CD14-positive monocyte (primary cell): ENCODE measurements at regions not wholly inside any gene's neighbourhood (a gene's known extent, or its start where the extent isn't known, plus 50 kb on each side); places are given as distances from the start of the nearest gene placed in this dataset.

Source experiments
- DNase-seq, 3 donors: peaks; one replicate each; pipeline ENCODE4 v3.0.0-alpha.2; 2011 to 2022
- H2AFZ ChIP-seq: 2 replicates; pipeline ENCODE4 v1.6.0; 2012; ENCODE audit warnings: mild to moderate bottlenecking, low read depth, low read length, inconsistent platforms; ENCODE audit not compliant: insufficient read depth, poor library complexity, severe bottlenecking
- H3K27ac ChIP-seq, 2 donors: 1 replicate in 1 of 2; 2 replicates in 1 of 2; pipeline ENCODE4 v1.5.1; 2012 to 2013; ENCODE audit warnings: low read length in 2 of 2, control low read depth in 1 of 2, inconsistent platforms in 1 of 2, low read depth in 1 of 2, mild to moderate bottlenecking in 1 of 2
- H3K27me3 ChIP-seq, 2 donors: one replicate each; pipeline versions ENCODE4 v1.6.0 to v1.6.1; 2011 to 2013; ENCODE audit warnings: low read length in 2 of 2; ENCODE audit not compliant: control insufficient read depth in 2 of 2, insufficient read depth in 2 of 2
- H3K36me3 ChIP-seq, 2 donors: replicated peaks in 1 of 2; 1 replicate in 1 of 2; 2 replicates in 1 of 2; pipeline versions ENCODE4 v1.5.1 to v1.6.1; 2012 to 2013; ENCODE audit warnings: low read length in 2 of 2, control low read depth in 1 of 2, inconsistent platforms in 1 of 2, mild to moderate bottlenecking in 1 of 2; ENCODE audit not compliant: insufficient read depth in 2 of 2, control insufficient read depth in 1 of 2
- H3K4me1 ChIP-seq, 2 donors: 1 replicate in 1 of 2; 2 replicates in 1 of 2; pipeline versions ENCODE4 v1.5.1 to v1.6.1; 2012 to 2013; ENCODE audit warnings: low read length in 2 of 2, control low read depth in 1 of 2, inconsistent platforms in 1 of 2, mild to moderate bottlenecking in 1 of 2, moderate library complexity in 1 of 2; ENCODE audit not compliant: insufficient read depth in 2 of 2, control insufficient read depth in 1 of 2
- H3K4me2 ChIP-seq: replicated peaks from 2 replicates; pipeline ENCODE3; 2012; ENCODE audit warnings: low read length, moderate library complexity, mild to moderate bottlenecking; ENCODE audit not compliant: poor library complexity, severe bottlenecking; ENCODE audit errors: extremely low read depth
- H3K4me3 ChIP-seq, 3 experiments: fragments of 200-600 bp in 1 of 3; sonication (generic) in 1 of 3; replicated peaks in 1 of 3; 1 replicate in 2 of 3; 2 replicates in 1 of 3; pipeline ENCODE4 v1.5.1; 2011 to 2013; ENCODE audit warnings: low read length in 3 of 3, mild to moderate bottlenecking in 3 of 3, control low read depth in 2 of 3, low read depth in 2 of 3, inconsistent platforms in 1 of 3, moderate library complexity in 1 of 3
- H3K79me2 ChIP-seq: 2 replicates; pipeline ENCODE4 v1.6.0; 2012; ENCODE audit warnings: mild to moderate bottlenecking, control low read depth, inconsistent platforms, low read length, moderate library complexity; ENCODE audit not compliant: insufficient read depth
- H3K9ac ChIP-seq: 2 replicates; pipeline ENCODE4 v1.6.0; 2017; ENCODE audit warnings: low read length, mild to moderate bottlenecking; ENCODE audit not compliant: insufficient read depth, poor library complexity, severe bottlenecking
- H3K9me3 ChIP-seq, 2 donors: replicated peaks in 1 of 2; 1 replicate in 1 of 2; 2 replicates in 1 of 2; pipeline versions ENCODE4 v1.5.1 to v1.6.1; 2012 to 2013; ENCODE audit warnings: low read length in 2 of 2, control low read depth in 1 of 2; ENCODE audit not compliant: control insufficient read depth in 1 of 2, insufficient read depth in 1 of 2
- H4K20me1 ChIP-seq: 2 replicates; pipeline ENCODE4 v1.6.0; 2012; ENCODE audit warnings: mild to moderate bottlenecking, low read length, control low read depth, moderate library complexity; ENCODE audit not compliant: insufficient read depth
- H3K27ac Mint-ChIP-seq, 7 donors: one replicate each; pipeline ENCODE4 v1.8.0; 2020; ENCODE audit warnings: mild to moderate bottlenecking in 7 of 7, mixed read lengths in 7 of 7, moderate library complexity in 6 of 7, inconsistent platforms in 2 of 7
- H3K27me3 Mint-ChIP-seq, 3 donors: one replicate each; pipeline ENCODE4 v1.8.0; 2021 to 2022; ENCODE audit warnings: low read depth in 3 of 3, mild to moderate bottlenecking in 3 of 3, mixed read lengths in 3 of 3, moderate library complexity in 3 of 3, inconsistent platforms in 1 of 3
- H3K36me3 Mint-ChIP-seq, 2 donors: one replicate each; pipeline ENCODE4 v1.8.0; 2020; ENCODE audit warnings: mixed read lengths in 2 of 2, inconsistent platforms in 1 of 2, mild to moderate bottlenecking in 1 of 2
- H3K4me1 Mint-ChIP-seq: one replicate; pipeline ENCODE4 v1.8.0; 2020; ENCODE audit warnings: mild to moderate bottlenecking, mixed read lengths
- H3K4me3 Mint-ChIP-seq, 2 donors: one replicate each; pipeline ENCODE4 v1.8.0; 2020; ENCODE audit warnings: mild to moderate bottlenecking in 2 of 2, mixed read lengths in 2 of 2, moderate library complexity in 1 of 2
- H3K9me3 Mint-ChIP-seq, 7 donors: one replicate each; pipeline ENCODE4 v1.8.0; 2020 to 2022; ENCODE audit warnings: mixed read lengths in 7 of 7, mild to moderate bottlenecking in 6 of 7, moderate library complexity in 6 of 7, inconsistent platforms in 2 of 7
- whole genome bisulfite sequencing: methylation state at CpG from one replicate; pipeline ENCODE4 v1.1.5; 2013; ENCODE audit warnings: missing lambda C conversion rate; ENCODE audit not compliant: insufficient coverage; 5-methylcytosine and 5-hydroxymethylcytosine counted together
- intact Hi-C, 2 donors: fragments of 100-400 bp; cut with micrococcal nuclease; formaldehyde crosslinking; loops; one replicate each; pipeline versions ENCODE4 v1.15.0 to v1.15.1; 2023
- TF ChIP-seq, protein P1 (sequence below): fragments of 200-600 bp; IDR thresholded peaks from one replicate; pipeline ENCODE4 v1.8.0; 2022; ENCODE audit warnings: antibody characterized with exemption, mild to moderate bottlenecking

GRCh38 chr22:27218012-27218920 lies 560.9 kb downstream of the MIAT start:
- Histone ChIP-seq H3K79me2 (no peaks in the 10 kb centered on the region), H2AFZ (no peak overlapping the region), H3K27ac (no peak overlapping the region), H3K4me1 (no peaks in the 10 kb centered on the region), H3K27me3 (peaks cover 0 to 3% of the 10 kb centered on the region in 2 donors), H3K9ac (no peak overlapping the region), H3K4me3 (no peak overlapping the region), H3K4me2 (no peak overlapping the region), H3K9me3 (no peaks in the 10 kb centered on the region), H3K36me3 (no peaks in the 10 kb centered on the region), H4K20me1 (no peaks in the 10 kb centered on the region)
- Mint-ChIP-seq H3K4me1 (no peaks in the 10 kb centered on the region), H3K27ac (no peak overlapping the region), H3K36me3 (no peaks in the 10 kb centered on the region), H3K9me3 (peaks cover 0 to 2% (median 0%) of the 10 kb centered on the region in 7 donors), H3K4me3 (no peak overlapping the region), H3K27me3 (peaks cover 4 to 8% (median 6%) of the 10 kb centered on the region in 3 donors)
- no peak for DNase-seq
- WGBS: 89% methylated on average over 10 of the region's 16 CpGs
- TF ChIP-seq, protein P1, sequence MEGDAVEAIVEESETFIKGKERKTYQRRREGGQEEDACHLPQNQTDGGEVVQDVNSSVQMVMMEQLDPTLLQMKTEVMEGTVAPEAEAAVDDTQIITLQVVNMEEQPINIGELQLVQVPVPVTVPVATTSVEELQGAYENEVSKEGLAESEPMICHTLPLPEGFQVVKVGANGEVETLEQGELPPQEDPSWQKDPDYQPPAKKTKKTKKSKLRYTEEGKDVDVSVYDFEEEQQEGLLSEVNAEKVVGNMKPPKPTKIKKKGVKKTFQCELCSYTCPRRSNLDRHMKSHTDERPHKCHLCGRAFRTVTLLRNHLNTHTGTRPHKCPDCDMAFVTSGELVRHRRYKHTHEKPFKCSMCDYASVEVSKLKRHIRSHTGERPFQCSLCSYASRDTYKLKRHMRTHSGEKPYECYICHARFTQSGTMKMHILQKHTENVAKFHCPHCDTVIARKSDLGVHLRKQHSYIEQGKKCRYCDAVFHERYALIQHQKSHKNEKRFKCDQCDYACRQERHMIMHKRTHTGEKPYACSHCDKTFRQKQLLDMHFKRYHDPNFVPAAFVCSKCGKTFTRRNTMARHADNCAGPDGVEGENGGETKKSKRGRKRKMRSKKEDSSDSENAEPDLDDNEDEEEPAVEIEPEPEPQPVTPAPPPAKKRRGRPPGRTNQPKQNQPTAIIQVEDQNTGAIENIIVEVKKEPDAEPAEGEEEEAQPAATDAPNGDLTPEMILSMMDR: no peak
- intact Hi-C loops: no loop called here

- TF ChIP-seq, protein P1: no peak
- Histone ChIP-seq H2AFZ (no peak overlapping the region), H3K27ac (no peak overlapping the region), H3K4me2 (no peak overlapping the region), H3K4me3 (no peak overlapping the region), H3K36me3 (no peaks in the 10 kb centered on the region), H3K9ac (no peak overlapping the region), H3K9me3 (no peaks in the 10 kb centered on the region), H3K4me1 (no peaks in the 10 kb centered on the region), H4K20me1 (no peaks in the 10 kb centered on the region), H3K27me3 (peaks cover 3 to 5% of the 10 kb centered on the region in 2 donors), H3K79me2 (no peaks in the 10 kb centered on the region)
- Mint-ChIP-seq H3K4me1 (no peaks in the 10 kb centered on the region), H3K4me3 (no peak overlapping the region), H3K27ac (no peak overlapping the region), H3K36me3 (no peaks in the 10 kb centered on the region), H3K27me3 (peaks cover 2 to 6% (median 5%) of the 10 kb centered on the region in 3 donors), H3K9me3 (peaks cover 0 to 2% (median 0%) of the 10 kb centered on the region in 7 donors)
- 88% methylated on average over 2 of the region's 2 CpGs for WGBS
- no peak for DNase-seq
- intact Hi-C loops: no loop called here
These were observed 561.6 kb downstream of the MIAT start for GRCh38 chr22:27219036-27219435.
